ENCODE measurements at regions not wholly inside any gene's neighbourhood (a gene's known extent, or its start where the extent isn't known, plus 50 kb on each side); places are given as distances from the start of the nearest gene placed in this dataset.

GRCh38 chr5:133721365-133721764, 109.0 kb upstream of the FSTL4 start:
- H3K27ac ChIP-seq: no peak overlapping the region
- no peak for TF ChIP-seq CTCF (conservative IDR thresholded peaks at IDR 0.05)

- no peak overlapping the region for H3K27ac ChIP-seq
- TF ChIP-seq CTCF (conservative IDR thresholded peaks at IDR 0.05): no peak
Observed at GRCh38 chr5:133718457-133718856, 106.1 kb upstream of the FSTL4 start.

GRCh38 chr5:133716532-133717183, 104.3 kb upstream of the FSTL4 start:
- no peak overlapping the region for H3K27ac ChIP-seq
- no peak for TF ChIP-seq CTCF (conservative IDR thresholded peaks at IDR 0.05)

- no peak overlapping the region for H3K27ac ChIP-seq
- TF ChIP-seq CTCF (conservative IDR thresholded peaks at IDR 0.05): no peak
Observed at GRCh38 chr5:133715616-133716015, 103.3 kb upstream of the FSTL4 start.

- H3K27ac ChIP-seq: no peak overlapping the region
- TF ChIP-seq CTCF (conservative IDR thresholded peaks at IDR 0.05): no peak
Observed at GRCh38 chr5:133715216-133715615, 102.9 kb upstream of the FSTL4 start.

- H3K27ac ChIP-seq: peak overlapping the region; percentile 64
- TF ChIP-seq CTCF (conservative IDR thresholded peaks at IDR 0.05): no peak
Observed at GRCh38 chr5:133714161-133714915, 102.0 kb upstream of the FSTL4 start.

- H3K27ac ChIP-seq: peak overlapping the region; percentile 64
- no peak for TF ChIP-seq CTCF (conservative IDR thresholded peaks at IDR 0.05)
Observed at GRCh38 chr5:133713751-133714150, 101.4 kb upstream of the FSTL4 start.

Data from VCaP (cell line).